WTC11 (cell line): ENCODE measurements at regions not wholly inside any gene's neighbourhood (a gene's known extent, or its start where the extent isn't known, plus 50 kb on each side); places are given as distances from the start of the nearest gene placed in this dataset.

Experiments used
- CREB1 ChIP-seq: sonication (generic); formaldehyde crosslinking; IDR thresholded peaks from 2 replicates; pipeline ENCODE4 v1.8.0; 2023; ENCODE audit warnings: mild to moderate bottlenecking, missing genetic modification reagents
- ETV6 ChIP-seq: sonication (generic); formaldehyde crosslinking; IDR thresholded peaks from 2 replicates; pipeline ENCODE4 v1.8.1; 2022; ENCODE audit warnings: mild to moderate bottlenecking, missing genetic modification reagents
- TEAD4 ChIP-seq: sonication (generic); formaldehyde crosslinking; IDR thresholded peaks from 2 replicates; pipeline ENCODE4 v1.8.0; 2022; ENCODE audit warnings: mild to moderate bottlenecking, missing genetic modification reagents
- ZNF121 ChIP-seq: sonication (generic); formaldehyde crosslinking; IDR thresholded peaks from 2 replicates; pipeline ENCODE4 v1.8.0; 2023; ENCODE audit warnings: missing genetic modification reagents
- ZNF219 ChIP-seq: sonication (generic); formaldehyde crosslinking; IDR thresholded peaks from 2 replicates; pipeline ENCODE4 v1.8.0; 2023; ENCODE audit warnings: missing genetic modification reagents, mild to moderate bottlenecking, borderline replicate concordance
- ZNF317 ChIP-seq: sonication (generic); formaldehyde crosslinking; IDR thresholded peaks from 2 replicates; pipeline ENCODE4 v1.8.1; 2023; ENCODE audit warnings: low read depth, mild to moderate bottlenecking, moderate library complexity, missing genetic modification reagents, borderline replicate concordance
- ZNF416 ChIP-seq: fragments of 250-450 bp; sonication (Bioruptor Pico); IDR thresholded peaks from 2 replicates; pipeline ENCODE4 v1.9.0; 2021; ENCODE audit warnings: mild to moderate bottlenecking, inconsistent platforms
- TF ChIP-seq, protein P1 (sequence below): fragments of 200-600 bp; IDR thresholded peaks from 2 replicates; pipeline ENCODE4 v1.8.0; 2022; ENCODE audit warnings: antibody characterized with exemption
- TF ChIP-seq, protein P2 (sequence below): sonication (generic); formaldehyde crosslinking; IDR thresholded peaks from 2 replicates; pipeline ENCODE4 v1.8.0; 2022; ENCODE audit warnings: mild to moderate bottlenecking, missing genetic modification reagents

DNA sequence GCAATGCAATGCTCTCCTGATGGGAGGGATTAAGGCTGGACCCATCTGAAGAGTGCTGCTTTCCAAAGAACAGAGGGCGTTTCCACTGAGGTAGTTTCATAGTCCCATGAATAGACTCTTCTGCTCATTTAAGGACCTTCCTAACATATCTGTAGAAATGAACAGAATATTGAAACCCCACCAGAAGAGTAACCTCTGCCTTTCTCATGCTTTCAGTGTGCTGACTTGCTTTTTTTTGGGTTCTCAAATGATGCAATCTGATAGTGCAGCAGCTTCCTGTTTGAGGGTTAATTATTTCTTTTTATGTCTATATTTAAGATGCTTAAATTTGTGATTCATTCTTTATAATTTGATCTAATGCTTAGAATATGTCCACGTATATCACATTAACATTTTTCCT lies 82.2 kb downstream of the GATA3 start:
- TF ChIP-seq ZNF219 (CRISPR knock-in tag) = no peak
- no peak for TF ChIP-seq TEAD4 (CRISPR knock-in tag)
- TF ChIP-seq, protein P1, sequence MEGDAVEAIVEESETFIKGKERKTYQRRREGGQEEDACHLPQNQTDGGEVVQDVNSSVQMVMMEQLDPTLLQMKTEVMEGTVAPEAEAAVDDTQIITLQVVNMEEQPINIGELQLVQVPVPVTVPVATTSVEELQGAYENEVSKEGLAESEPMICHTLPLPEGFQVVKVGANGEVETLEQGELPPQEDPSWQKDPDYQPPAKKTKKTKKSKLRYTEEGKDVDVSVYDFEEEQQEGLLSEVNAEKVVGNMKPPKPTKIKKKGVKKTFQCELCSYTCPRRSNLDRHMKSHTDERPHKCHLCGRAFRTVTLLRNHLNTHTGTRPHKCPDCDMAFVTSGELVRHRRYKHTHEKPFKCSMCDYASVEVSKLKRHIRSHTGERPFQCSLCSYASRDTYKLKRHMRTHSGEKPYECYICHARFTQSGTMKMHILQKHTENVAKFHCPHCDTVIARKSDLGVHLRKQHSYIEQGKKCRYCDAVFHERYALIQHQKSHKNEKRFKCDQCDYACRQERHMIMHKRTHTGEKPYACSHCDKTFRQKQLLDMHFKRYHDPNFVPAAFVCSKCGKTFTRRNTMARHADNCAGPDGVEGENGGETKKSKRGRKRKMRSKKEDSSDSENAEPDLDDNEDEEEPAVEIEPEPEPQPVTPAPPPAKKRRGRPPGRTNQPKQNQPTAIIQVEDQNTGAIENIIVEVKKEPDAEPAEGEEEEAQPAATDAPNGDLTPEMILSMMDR = no peak
- no peak for TF ChIP-seq ZNF121 (CRISPR knock-in tag)
- no peak for TF ChIP-seq ZNF317 (CRISPR knock-in tag)
- no peak for TF ChIP-seq ETV6 (CRISPR knock-in tag)
- no peak for TF ChIP-seq CREB1 (CRISPR knock-in tag)
- TF ChIP-seq, protein P2, sequence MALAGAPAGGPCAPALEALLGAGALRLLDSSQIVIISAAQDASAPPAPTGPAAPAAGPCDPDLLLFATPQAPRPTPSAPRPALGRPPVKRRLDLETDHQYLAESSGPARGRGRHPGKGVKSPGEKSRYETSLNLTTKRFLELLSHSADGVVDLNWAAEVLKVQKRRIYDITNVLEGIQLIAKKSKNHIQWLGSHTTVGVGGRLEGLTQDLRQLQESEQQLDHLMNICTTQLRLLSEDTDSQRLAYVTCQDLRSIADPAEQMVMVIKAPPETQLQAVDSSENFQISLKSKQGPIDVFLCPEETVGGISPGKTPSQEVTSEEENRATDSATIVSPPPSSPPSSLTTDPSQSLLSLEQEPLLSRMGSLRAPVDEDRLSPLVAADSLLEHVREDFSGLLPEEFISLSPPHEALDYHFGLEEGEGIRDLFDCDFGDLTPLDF (CRISPR knock-in tag) = no peak
- no peak for TF ChIP-seq ZNF416 (CRISPR knock-in tag)
